Esophagus squamous epithelium (tissue), 5 donors: ENCODE measurements at regions not wholly inside any gene's neighbourhood (a gene's known extent, or its start where the extent isn't known, plus 50 kb on each side); places are given as distances from the start of the nearest gene placed in this dataset.

Experiments
- DNase-seq: peaks from one replicate; lab custom pipeline; 2025; lab: John Stamatoyannopoulos, UW
- H3K27ac ChIP-seq, 4 donors: fragments of 200-600 bp; sonication (generic); one replicate each; pipeline ENCODE4 v1.5.1; 2016 to 2019; ENCODE audit warnings: mild to moderate bottlenecking in 1 of 4
- H3K27me3 ChIP-seq, 4 donors: fragments of 200-600 bp; sonication (generic); 1 replicate in 3 of 4; 2 replicates in 1 of 4; pipeline versions ENCODE4 v1.5.1 to v1.6.0; 2017 to 2021; ENCODE audit warnings: antibody characterized with exemption in 1 of 4
- H3K36me3 ChIP-seq, 3 donors: fragments of 200-600 bp; sonication (generic); one replicate each; pipeline ENCODE4 v1.5.1; 2016 to 2019
- H3K4me1 ChIP-seq, 3 donors: fragments of 200-600 bp; sonication (generic); one replicate each; pipeline ENCODE4 v1.5.1; 2017 to 2019
- H3K4me3 ChIP-seq, 4 donors: fragments of 200-600 bp; sonication (generic); 1 replicate in 3 of 4; 2 replicates in 1 of 4; pipeline ENCODE4 v1.5.1; 2016 to 2019; ENCODE audit warnings: mild to moderate bottlenecking in 2 of 4, moderate library complexity in 1 of 4
- H3K9me3 ChIP-seq, 3 donors: fragments of 200-600 bp; sonication (generic); one replicate each; pipeline ENCODE4 v1.5.1; 2016 to 2019
- POLR2A ChIP-seq, 4 donors: fragments of 450-650 bp; IDR thresholded peaks; one replicate each; pipeline ENCODE4 v1.6.1; 2017; ENCODE audit warnings: antibody characterized with exemption in 4 of 4, mild to moderate bottlenecking in 4 of 4, moderate library complexity in 3 of 4
- WGBS, 2 donors: methylation state at CpG; one replicate each; pipeline ENCODE4 v1.1.5; 2018; 5-methylcytosine and 5-hydroxymethylcytosine counted together
- intact Hi-C: fragments of 100-400 bp; cut with DNase I; formaldehyde crosslinking; loops from one replicate; pipeline ENCODE4 v1.15.0; 2022
- TF ChIP-seq, protein P1 (sequence below), 6 experiments: fragments of 450-650 bp in 4 of 6; fragments of 200-600 bp in 2 of 6; sonication (generic) in 2 of 6; IDR thresholded peaks; one replicate each; pipeline ENCODE4 v1.5.1; 2016 to 2019; ENCODE audit warnings: antibody characterized with exemption in 6 of 6, mild to moderate bottlenecking in 4 of 6, moderate library complexity in 4 of 6
- donor health status: DM: yes; HTN: yes; CAD: no.

DNA sequence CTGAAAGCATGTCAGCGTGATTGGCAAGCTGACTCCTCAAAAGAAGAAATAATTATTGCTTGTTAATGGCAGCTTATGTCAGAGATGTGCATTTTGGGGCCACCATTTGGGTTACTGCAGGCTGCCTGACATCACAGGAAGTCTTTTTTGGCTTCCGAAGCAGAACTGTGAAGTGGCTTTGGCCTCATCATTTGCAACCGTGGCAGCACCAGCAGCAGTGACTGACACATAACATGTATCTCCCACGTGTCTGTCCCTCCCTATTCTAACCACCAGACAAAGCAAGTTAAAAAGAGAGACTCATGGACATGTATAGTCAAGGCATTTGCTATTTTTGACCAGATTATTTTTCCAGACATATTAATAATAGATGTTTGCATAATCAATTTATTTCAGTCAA, 488.7 kb upstream of the ACVR2A start:
- Histone ChIP-seq H3K27me3 (no peaks in the 10 kb centered on the region), H3K27ac (no peak overlapping the region), H3K4me3 (no peak overlapping the region), H3K4me1 (peaks cover 0 to 4% (median 0%) of the 10 kb centered on the region in 3 donors), H3K36me3 (no peaks in the 10 kb centered on the region), H3K9me3 (no peaks in the 10 kb centered on the region)
- DNase-seq, result no peak
- 74 to 76% methylated on average over 4 of the region's 4 CpGs for WGBS, 2 donors
- TF ChIP-seq, protein P1, sequence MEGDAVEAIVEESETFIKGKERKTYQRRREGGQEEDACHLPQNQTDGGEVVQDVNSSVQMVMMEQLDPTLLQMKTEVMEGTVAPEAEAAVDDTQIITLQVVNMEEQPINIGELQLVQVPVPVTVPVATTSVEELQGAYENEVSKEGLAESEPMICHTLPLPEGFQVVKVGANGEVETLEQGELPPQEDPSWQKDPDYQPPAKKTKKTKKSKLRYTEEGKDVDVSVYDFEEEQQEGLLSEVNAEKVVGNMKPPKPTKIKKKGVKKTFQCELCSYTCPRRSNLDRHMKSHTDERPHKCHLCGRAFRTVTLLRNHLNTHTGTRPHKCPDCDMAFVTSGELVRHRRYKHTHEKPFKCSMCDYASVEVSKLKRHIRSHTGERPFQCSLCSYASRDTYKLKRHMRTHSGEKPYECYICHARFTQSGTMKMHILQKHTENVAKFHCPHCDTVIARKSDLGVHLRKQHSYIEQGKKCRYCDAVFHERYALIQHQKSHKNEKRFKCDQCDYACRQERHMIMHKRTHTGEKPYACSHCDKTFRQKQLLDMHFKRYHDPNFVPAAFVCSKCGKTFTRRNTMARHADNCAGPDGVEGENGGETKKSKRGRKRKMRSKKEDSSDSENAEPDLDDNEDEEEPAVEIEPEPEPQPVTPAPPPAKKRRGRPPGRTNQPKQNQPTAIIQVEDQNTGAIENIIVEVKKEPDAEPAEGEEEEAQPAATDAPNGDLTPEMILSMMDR (IDR thresholded peaks at IDR 0.05), result no peak
- TF ChIP-seq POLR2A (IDR thresholded peaks at IDR 0.05), result no peak
- intact Hi-C loops, result no loop called here

DNA sequence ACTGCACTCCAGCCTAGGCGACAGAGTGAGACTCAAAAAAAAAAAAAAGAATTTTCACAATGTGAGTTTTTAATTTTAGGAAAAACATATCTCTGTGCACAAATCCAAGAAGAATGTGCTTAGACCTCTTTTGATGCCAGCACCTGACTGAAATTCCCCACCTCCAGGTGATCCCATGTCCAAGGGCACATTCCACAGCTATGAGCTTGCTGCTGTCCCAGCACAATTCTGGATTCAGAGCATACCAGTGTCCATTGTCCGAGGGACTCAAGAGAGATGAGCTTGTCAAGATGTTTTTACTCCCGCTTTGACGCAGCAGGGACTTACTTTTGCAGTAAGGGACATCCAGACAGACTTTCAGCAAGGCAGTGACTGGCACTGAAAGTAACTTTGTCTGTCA, 489.1 kb upstream of the ACVR2A start:
- intact Hi-C loops, result no loop called here
- Histone ChIP-seq H3K4me1 (peaks cover 0 to 4% (median 0%) of the 10 kb centered on the region in 3 donors), H3K9me3 (no peaks in the 10 kb centered on the region), H3K27me3 (no peaks in the 10 kb centered on the region), H3K27ac (no peak overlapping the region), H3K36me3 (no peaks in the 10 kb centered on the region), H3K4me3 (no peak overlapping the region)
- 92 to 93% methylated on average over 4 of the region's 4 CpGs for WGBS, 2 donors
- no peak for TF ChIP-seq POLR2A (IDR thresholded peaks at IDR 0.05)
- TF ChIP-seq, protein P1 (IDR thresholded peaks at IDR 0.05), result no peak
- DNase-seq, result no peak

DNA sequence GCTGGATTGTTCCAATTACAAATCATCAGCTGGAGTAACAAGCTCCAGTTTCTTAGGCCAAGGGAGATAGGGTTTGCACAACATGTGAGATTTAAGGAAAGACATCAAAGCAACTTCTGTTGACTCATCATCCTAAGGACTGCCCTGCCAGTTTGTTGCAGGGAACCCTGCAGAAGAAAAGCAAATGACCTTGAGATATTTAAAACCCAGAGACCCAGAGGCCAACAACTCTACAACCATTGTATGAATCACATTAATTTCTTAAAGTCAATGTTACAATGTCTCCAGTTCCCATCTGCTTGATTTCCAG, 491.8 kb upstream of the ACVR2A start:
- Histone ChIP-seq H3K4me3 (no peak overlapping the region), H3K9me3 (no peaks in the 10 kb centered on the region), H3K4me1 (peaks cover 0 to 4% (median 0%) of the 10 kb centered on the region in 3 donors), H3K27ac (no peak overlapping the region), H3K36me3 (no peaks in the 10 kb centered on the region), H3K27me3 (no peaks in the 10 kb centered on the region)
- DNase-seq, result no peak
- intact Hi-C loops, result no loop called here
- TF ChIP-seq, protein P1 (IDR thresholded peaks at IDR 0.05), result no peak
- no peak for TF ChIP-seq POLR2A (IDR thresholded peaks at IDR 0.05)

DNA sequence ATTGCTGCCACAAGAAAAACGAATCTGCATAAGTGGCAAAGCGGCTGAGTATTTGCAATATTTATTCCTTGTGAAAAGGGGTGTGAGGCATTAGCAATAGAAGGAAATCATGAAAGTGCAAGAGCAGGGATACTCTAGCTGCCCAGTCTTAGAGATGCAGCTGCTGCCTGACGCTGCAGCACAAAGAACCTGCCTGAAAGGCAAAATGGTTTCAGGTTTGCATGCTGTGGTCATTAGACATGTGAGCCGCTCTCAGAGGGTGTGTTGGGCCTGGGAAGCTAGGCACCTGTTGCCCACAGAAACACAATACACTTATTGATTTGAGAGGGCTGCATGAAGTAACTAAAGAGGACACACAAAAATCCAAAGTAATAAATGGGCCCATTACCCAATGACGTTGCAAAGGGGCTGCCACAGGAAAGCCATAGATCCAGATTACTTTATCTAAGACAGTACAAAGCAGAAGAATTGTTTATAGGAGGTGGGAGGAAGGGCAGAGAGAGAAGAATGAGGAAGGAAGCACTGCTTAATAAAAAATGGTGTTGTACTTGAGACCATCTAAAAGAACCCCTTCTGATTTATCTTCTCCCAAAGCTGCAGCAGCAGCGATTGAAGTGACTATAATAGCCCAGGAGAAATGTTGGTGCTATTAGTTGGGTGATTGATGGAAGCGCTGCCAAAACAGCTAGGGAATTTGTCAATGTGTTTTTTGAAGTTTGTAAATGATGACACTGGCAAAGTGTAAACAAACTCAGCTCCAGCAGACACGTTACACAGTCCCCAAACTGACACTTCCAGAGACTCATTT, 492.4 kb upstream of the ACVR2A start:
- no peak for DNase-seq
- Histone ChIP-seq H3K4me3 (no peak overlapping the region), H3K36me3 (no peaks in the 10 kb centered on the region), H3K27me3 (no peaks in the 10 kb centered on the region), H3K27ac (no peak overlapping the region), H3K4me1 (peaks cover 0 to 1% (median 0%) of the 10 kb centered on the region in 3 donors), H3K9me3 (no peaks in the 10 kb centered on the region)
- TF ChIP-seq, protein P1 (IDR thresholded peaks at IDR 0.05), result no peak
- TF ChIP-seq POLR2A (IDR thresholded peaks at IDR 0.05), result no peak
- intact Hi-C loops, result no loop called here
- 60 to 73% methylated on average over 8 of the region's 8 CpGs for WGBS, 2 donors

DNA sequence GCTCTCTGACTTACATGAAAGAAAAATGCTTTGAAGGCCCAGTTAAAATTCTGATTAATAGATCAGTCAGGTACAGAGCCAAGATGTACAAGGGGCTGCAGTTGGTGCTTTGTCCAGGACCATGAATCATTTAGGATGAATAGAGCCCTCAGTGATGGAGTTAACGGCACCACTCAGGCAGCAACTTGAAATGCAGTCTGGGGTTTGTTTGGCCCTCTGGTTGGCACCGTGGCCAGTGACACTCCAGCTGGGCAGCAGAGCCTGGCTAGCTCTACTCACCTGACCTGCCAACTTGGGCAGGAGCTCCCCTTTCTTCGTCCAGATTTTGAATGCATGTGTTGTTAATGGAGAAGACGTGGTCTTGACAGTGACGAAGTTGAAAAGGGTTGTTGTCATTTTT, 493.0 kb upstream of the ACVR2A start:
- Histone ChIP-seq H3K27ac (no peak overlapping the region), H3K4me1 (no peaks in the 10 kb centered on the region), H3K9me3 (no peaks in the 10 kb centered on the region), H3K4me3 (no peak overlapping the region), H3K27me3 (no peaks in the 10 kb centered on the region), H3K36me3 (no peaks in the 10 kb centered on the region)
- DNase-seq, result no peak
- 74 to 78% methylated on average over 5 of the region's 5 CpGs for WGBS, 2 donors
- intact Hi-C loops, result no loop called here
- TF ChIP-seq POLR2A (IDR thresholded peaks at IDR 0.05), result no peak
- TF ChIP-seq, protein P1 (IDR thresholded peaks at IDR 0.05), result no peak
